ENCODE measurements at regions not wholly inside any gene's neighbourhood (a gene's known extent, or its start where the extent isn't known, plus 50 kb on each side); places are given as distances from the start of the nearest gene placed in this dataset.
"Not testable (repeated sequence)": the region's sequence is repeated elsewhere in the genome, so short reads cannot be mapped to it uniquely, and the experiment has no call there.

GRCh38 chr2:196492946-196493345 lies 146.6 kb upstream of the CCDC150 start:
- no peak for DNase-seq (ENCODE audit: low spot score)

- no peak for DNase-seq (ENCODE audit: low spot score)
Observed at GRCh38 chr2:196498962-196499361, 140.6 kb upstream of the CCDC150 start.

GRCh38 chr2:196499686-196500085 lies 139.8 kb upstream of the CCDC150 start:
- no peak for DNase-seq (ENCODE audit: low spot score)

- no peak for DNase-seq (ENCODE audit: low spot score)
Observed at GRCh38 chr2:196500686-196501431, 138.7 kb upstream of the CCDC150 start.

GRCh38 chr2:196501836-196502235 lies 137.7 kb upstream of the CCDC150 start:
- DNase-seq (ENCODE audit: low spot score), result no peak

GRCh38 chr2:196502386-196502785 lies 137.1 kb upstream of the CCDC150 start:
- no peak for DNase-seq (ENCODE audit: low spot score)

GRCh38 chr2:196503398-196503797 lies 136.1 kb upstream of the CCDC150 start:
- DNase-seq (ENCODE audit: low spot score), result no peak

- DNase-seq (ENCODE audit: low spot score), result no peak
Observed at GRCh38 chr2:196504788-196505187, 134.7 kb upstream of the CCDC150 start.

- DNase-seq (ENCODE audit: low spot score), result no peak
Observed at GRCh38 chr2:196510246-196510645, 129.3 kb upstream of the CCDC150 start.

- DNase-seq (ENCODE audit: low spot score), result no peak
Observed at GRCh38 chr2:196511258-196512168, 128.0 kb upstream of the CCDC150 start.

- DNase-seq (ENCODE audit: low spot score), result no peak
Observed at GRCh38 chr2:196513796-196514526, 125.6 kb upstream of the CCDC150 start.

GRCh38 chr2:196514641-196515040 lies 124.9 kb upstream of the CCDC150 start:
- no peak for DNase-seq (ENCODE audit: low spot score)

- no peak for DNase-seq (ENCODE audit: low spot score)
Observed at GRCh38 chr2:196515051-196515450, 124.5 kb upstream of the CCDC150 start.

GRCh38 chr2:196515608-196516007 lies 123.9 kb upstream of the CCDC150 start:
- DNase-seq (ENCODE audit: low spot score), result no peak

GRCh38 chr2:196516564-196516963 lies 123.0 kb upstream of the CCDC150 start:
- DNase-seq (ENCODE audit: low spot score), result no peak

GRCh38 chr2:196520605-196521004 lies 118.9 kb upstream of the CCDC150 start:
- DNase-seq (ENCODE audit: low spot score), result no peak

GRCh38 chr2:196526981-196527725 lies 112.4 kb upstream of the CCDC150 start:
- DNase-seq (ENCODE audit: low spot score), result not testable (repeated sequence)

GRCh38 chr2:196528486-196529223 lies 110.9 kb upstream of the CCDC150 start:
- DNase-seq (ENCODE audit: low spot score), result no peak

- DNase-seq (ENCODE audit: low spot score), result no peak
Observed at GRCh38 chr2:196530910-196531309, 108.6 kb upstream of the CCDC150 start.

GRCh38 chr2:196533772-196534397 lies 105.6 kb upstream of the CCDC150 start:
- no peak for DNase-seq (ENCODE audit: low spot score)
